Prostate gland (tissue), 2 donors: ENCODE measurements at regions not wholly inside any gene's neighbourhood (a gene's known extent, or its start where the extent isn't known, plus 50 kb on each side); places are given as distances from the start of the nearest gene placed in this dataset.

Experiments used
- DNase-seq: peaks from one replicate; pipeline ENCODE4 v3.0.0-alpha.2; 2019; ENCODE audit warnings: low spot score
- H3K27ac ChIP-seq, 2 donors: fragments of 200-600 bp; sonication (generic); 2 replicates each; pipeline ENCODE4 v1.5.1; 2017 to 2019
- H3K27me3 ChIP-seq: fragments of 200-600 bp; sonication (generic); replicated peaks from 2 replicates; pipeline ENCODE4 v1.5.1; 2019; ENCODE audit not compliant: insufficient read depth
- H3K36me3 ChIP-seq, 2 donors: fragments of 200-600 bp; sonication (generic); 1 replicate in 1 of 2; 2 replicates in 1 of 2; pipeline versions ENCODE4 v1.5.1 to v1.8.1; 2017 to 2019
- H3K4me1 ChIP-seq: fragments of 200-600 bp; sonication (generic); replicated peaks from 2 replicates; pipeline ENCODE4 v1.5.1; 2019
- H3K4me3 ChIP-seq, 2 donors: fragments of 200-600 bp; sonication (generic); 2 replicates each; pipeline ENCODE4 v1.5.1; 2017 to 2019
- H3K9me3 ChIP-seq: fragments of 200-600 bp; sonication (generic); 2 replicates; pipeline ENCODE4 v1.5.1; 2017
- CTCF ChIP-seq, 4 experiments: fragments of 200-600 bp in 2 of 4; fragments of 450-650 bp in 2 of 4; sonication (generic) in 2 of 4; IDR thresholded peaks; 1 replicate in 3 of 4; 2 replicates in 1 of 4; pipeline ENCODE4 v1.5.1; 2016 to 2019; ENCODE audit warnings: antibody characterized with exemption in 4 of 4, mild to moderate bottlenecking in 2 of 4, moderate library complexity in 2 of 4
- POLR2A ChIP-seq: fragments of 450-650 bp; IDR thresholded peaks from one replicate; pipeline ENCODE4 v1.6.1; 2016; ENCODE audit warnings: antibody characterized with exemption, mild to moderate bottlenecking
- POLR2AphosphoS5 ChIP-seq: sonication (generic); formaldehyde crosslinking; IDR thresholded peaks from one replicate; pipeline ENCODE4 v1.6.1; 2017; ENCODE audit warnings: antibody characterized with exemption
- WGBS: methylation state at CpG from one replicate; pipeline ENCODE4 v1.1.5; 2018; 5-methylcytosine and 5-hydroxymethylcytosine counted together
- intact Hi-C: fragments of 100-400 bp; cut with DNase I; formaldehyde crosslinking; loops from one replicate; pipeline ENCODE4 v1.14.2; 2022

- TF ChIP-seq POLR2AphosphoS5 (no peak), POLR2A (no peak), CTCF (IDR thresholded peaks at IDR 0.05) (no peak)
- Histone ChIP-seq H3K27me3 (no peaks in the 10 kb centered on the region), H3K4me1 (no peaks in the 10 kb centered on the region), H3K4me3 (no peak overlapping the region), H3K9me3 (no peaks in the 10 kb centered on the region), H3K36me3 (no peaks in the 10 kb centered on the region), H3K27ac (no peak overlapping the region)
- intact Hi-C loops: no loop called here
- DNase-seq: no peak
- 85% methylated on average over 11 of the region's 11 CpGs for WGBS
Measured at GRCh38 chr14:25909045-25909747, 688.6 kb downstream of the NOVA1 start.

DNA sequence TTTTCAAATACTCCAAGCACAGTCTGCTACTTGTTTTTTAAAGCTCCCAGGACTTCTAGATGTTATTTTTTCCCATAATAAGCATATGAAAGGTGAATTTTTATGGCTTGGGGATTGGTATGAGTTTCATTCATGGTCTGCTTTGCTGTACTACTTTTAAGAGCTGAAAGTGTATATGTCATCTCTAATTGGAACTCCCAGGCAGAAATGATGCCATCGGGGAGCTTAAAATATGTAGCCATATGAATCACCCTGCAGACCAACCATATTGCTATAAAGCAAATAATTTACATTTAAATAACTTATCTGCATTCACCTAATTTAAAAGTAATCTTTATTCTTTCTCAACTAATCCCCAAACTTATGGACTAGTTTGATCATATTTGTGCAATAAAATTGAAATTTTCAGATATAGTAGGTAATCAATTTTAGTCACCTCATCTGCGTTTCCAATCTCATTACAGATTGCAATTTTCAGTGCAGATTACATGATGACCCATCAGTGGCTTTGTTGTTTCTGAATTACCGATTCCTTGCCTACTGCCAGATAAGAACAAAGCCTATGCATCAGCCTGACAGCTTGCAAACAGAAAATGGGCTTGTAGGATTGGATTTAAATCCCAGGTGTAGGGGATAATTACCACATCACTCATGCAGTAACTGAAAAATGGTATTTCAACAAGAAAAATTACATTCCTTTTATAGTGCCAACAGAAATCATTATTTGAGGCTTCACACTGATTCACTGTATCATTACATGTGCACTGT lies 689.4 kb downstream of the NOVA1 start:
- 84% methylated on average over 3 of the region's 3 CpGs for WGBS
- H3K4me1 ChIP-seq: no peaks in the 10 kb centered on the region
- H3K36me3 ChIP-seq: no peaks in the 10 kb centered on the region
- intact Hi-C loops: no loop called here
- H3K27me3 ChIP-seq: no peaks in the 10 kb centered on the region
- DNase-seq: no peak
- no peak overlapping the region for H3K27ac ChIP-seq
- H3K9me3 ChIP-seq: no peaks in the 10 kb centered on the region
- no peak overlapping the region for H3K4me3 ChIP-seq
- no peak for TF ChIP-seq CTCF (IDR thresholded peaks at IDR 0.05)
- TF ChIP-seq POLR2A: no peak
- TF ChIP-seq POLR2AphosphoS5: no peak

DNA sequence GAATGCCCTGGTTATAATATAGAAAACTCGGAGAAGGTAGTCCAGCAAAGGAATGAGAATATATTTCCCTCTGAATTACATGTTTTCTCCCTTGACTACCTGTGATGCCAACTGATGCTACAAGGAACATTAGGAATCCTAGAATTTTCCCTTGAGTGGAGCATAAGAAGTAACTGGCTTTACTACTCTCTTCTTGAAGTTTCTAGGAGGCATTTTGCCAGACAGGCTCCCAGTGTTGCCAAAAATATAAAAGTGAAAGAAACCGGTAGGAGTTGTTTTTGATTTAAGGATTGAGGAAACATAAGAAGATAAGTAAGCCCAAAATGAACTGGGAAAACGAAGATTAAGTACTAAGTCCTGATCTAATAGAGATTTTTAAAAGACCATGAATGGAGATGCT lies 693.4 kb downstream of the NOVA1 start:
- DNase-seq: no peak
- Histone ChIP-seq H3K9me3 (no peaks in the 10 kb centered on the region), H3K27me3 (no peaks in the 10 kb centered on the region), H3K36me3 (no peaks in the 10 kb centered on the region), H3K27ac (no peak overlapping the region), H3K4me1 (no peaks in the 10 kb centered on the region), H3K4me3 (no peak overlapping the region)
- TF ChIP-seq POLR2A: no peak
- no peak for TF ChIP-seq CTCF (IDR thresholded peaks at IDR 0.05)
- no peak for TF ChIP-seq POLR2AphosphoS5
- intact Hi-C loops: no loop called here
- WGBS: 17% methylated on average over 3 of the region's 3 CpGs

DNA sequence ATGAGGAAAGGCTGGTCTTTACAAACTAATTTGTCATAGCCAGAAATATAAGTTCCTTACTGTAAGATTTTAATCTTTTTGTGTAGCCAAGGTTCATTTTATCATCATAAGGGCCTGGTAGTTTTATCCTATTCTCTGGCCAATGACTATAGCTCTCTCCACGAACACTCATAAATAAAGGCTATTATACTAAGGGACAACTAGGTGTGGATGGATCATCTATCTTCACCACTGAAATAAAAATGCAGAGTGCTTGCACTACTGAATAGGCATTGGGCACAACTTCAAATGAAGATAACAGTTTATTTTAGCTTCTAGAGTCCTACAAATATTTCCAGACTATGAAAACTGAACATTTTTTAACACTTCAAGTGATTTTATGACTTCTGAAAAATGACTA lies 698.6 kb downstream of the NOVA1 start:
- no peaks in the 10 kb centered on the region for H3K4me1 ChIP-seq
- H3K27ac ChIP-seq: no peak overlapping the region
- intact Hi-C loops: no loop called here
- TF ChIP-seq CTCF (IDR thresholded peaks at IDR 0.05) (no peak), POLR2AphosphoS5 (no peak), POLR2A (no peak)
- no peak for DNase-seq
- H3K36me3 ChIP-seq: no peaks in the 10 kb centered on the region
- no peak overlapping the region for H3K4me3 ChIP-seq
- H3K27me3 ChIP-seq: no peaks in the 10 kb centered on the region
- no peaks in the 10 kb centered on the region for H3K9me3 ChIP-seq
- 40% methylated on average over 1 of the region's 1 CpG for WGBS

- TF ChIP-seq POLR2A (no peak), POLR2AphosphoS5 (no peak), CTCF (IDR thresholded peaks at IDR 0.05) (no peak)
- H3K4me1 ChIP-seq: no peaks in the 10 kb centered on the region
- H3K36me3 ChIP-seq: no peaks in the 10 kb centered on the region
- no peak overlapping the region for H3K4me3 ChIP-seq
- no peaks in the 10 kb centered on the region for H3K27me3 ChIP-seq
- no peak for DNase-seq
- no peak overlapping the region for H3K27ac ChIP-seq
- intact Hi-C loops: no loop called here
- WGBS: 82% methylated on average over 1 of the region's 1 CpG
- H3K9me3 ChIP-seq: no peaks in the 10 kb centered on the region
Measured at GRCh38 chr14:25896777-25897176, 701.1 kb downstream of the NOVA1 start.
